HL-60 (cell line): ENCODE measurements at regions not wholly inside any gene's neighbourhood (a gene's known extent, or its start where the extent isn't known, plus 50 kb on each side); places are given as distances from the start of the nearest gene placed in this dataset.

Source experiments
- DNase-seq, 2 experiments: peaks; one replicate each; pipeline ENCODE4 v3.0.0-alpha.2; 2010 to 2020; ENCODE audit warnings: low read depth in 1 of 2, low spot score in 1 of 2
- H3K27ac ChIP-seq: fragments of 250-450 bp; sonication (Bioruptor Pico); replicated peaks from 2 replicates; pipeline ENCODE4 v1.5.1; 2020; ENCODE audit warnings: mild to moderate bottlenecking, moderate library complexity
- H3K27me3 ChIP-seq: fragments of 250-450 bp; sonication (Bioruptor Pico); 2 replicates; pipeline ENCODE4 v1.5.1; 2021; ENCODE audit warnings: mild to moderate bottlenecking, moderate library complexity; ENCODE audit not compliant: insufficient read depth, poor library complexity, severe bottlenecking
- H3K4me3 ChIP-seq: replicated peaks from 2 replicates; pipeline ENCODE4 v1.5.1; 2011; ENCODE audit warnings: mild to moderate bottlenecking, control low read depth, low read length; ENCODE audit not compliant: insufficient read depth
- GABPA ChIP-seq: IDR thresholded peaks from 2 replicates; pipeline ENCODE4 v1.6.1; 2012; ENCODE audit warnings: low read depth
- POLR2AphosphoS5 ChIP-seq: IDR thresholded peaks from 2 replicates; pipeline ENCODE4 v1.6.1; 2012; ENCODE audit warnings: low read depth
- SPI1 ChIP-seq: IDR thresholded peaks from 2 replicates; pipeline ENCODE4 v1.6.1; 2012; ENCODE audit warnings: low read depth, mild to moderate bottlenecking, borderline replicate concordance
- TF ChIP-seq, protein P1 (sequence below): IDR thresholded peaks from one replicate; pipeline ENCODE4 v1.5.1; 2011; ENCODE audit warnings: low read length, control low read depth, inconsistent platforms; ENCODE audit not compliant: insufficient read depth
- TF ChIP-seq, protein P2 (sequence below): IDR thresholded peaks from 2 replicates; pipeline ENCODE4 v1.6.1; 2012; ENCODE audit warnings: low read depth; ENCODE audit not compliant: insufficient replicate concordance

DNA sequence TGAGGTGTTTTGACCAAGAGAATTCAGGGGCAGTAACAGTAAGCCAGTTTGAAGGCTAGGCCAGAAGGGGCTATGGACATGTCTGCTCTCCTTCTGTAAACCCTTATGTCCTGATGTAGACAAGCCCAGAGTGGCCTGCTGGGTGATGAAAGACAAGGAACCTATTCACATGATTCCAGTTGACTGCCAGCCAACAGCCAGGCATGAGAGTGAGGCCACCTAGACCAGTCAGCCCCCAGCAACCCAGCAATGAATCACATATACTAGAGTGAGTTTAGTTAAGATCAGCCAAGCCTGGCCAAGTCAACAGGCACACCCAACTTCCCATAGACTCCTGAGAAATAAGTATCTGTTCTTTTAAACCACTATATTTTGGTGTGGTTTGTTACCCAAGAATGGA is 1889.7 kb upstream of the CELF4 start:
- DNase-seq, result no peak
- no peaks in the 10 kb centered on the region for H3K27me3 ChIP-seq
- H3K4me3 ChIP-seq, result no peak overlapping the region
- no peak overlapping the region for H3K27ac ChIP-seq
- TF ChIP-seq GABPA (no peak), POLR2AphosphoS5 (no peak), SPI1 (no peak)
- TF ChIP-seq, protein P1, sequence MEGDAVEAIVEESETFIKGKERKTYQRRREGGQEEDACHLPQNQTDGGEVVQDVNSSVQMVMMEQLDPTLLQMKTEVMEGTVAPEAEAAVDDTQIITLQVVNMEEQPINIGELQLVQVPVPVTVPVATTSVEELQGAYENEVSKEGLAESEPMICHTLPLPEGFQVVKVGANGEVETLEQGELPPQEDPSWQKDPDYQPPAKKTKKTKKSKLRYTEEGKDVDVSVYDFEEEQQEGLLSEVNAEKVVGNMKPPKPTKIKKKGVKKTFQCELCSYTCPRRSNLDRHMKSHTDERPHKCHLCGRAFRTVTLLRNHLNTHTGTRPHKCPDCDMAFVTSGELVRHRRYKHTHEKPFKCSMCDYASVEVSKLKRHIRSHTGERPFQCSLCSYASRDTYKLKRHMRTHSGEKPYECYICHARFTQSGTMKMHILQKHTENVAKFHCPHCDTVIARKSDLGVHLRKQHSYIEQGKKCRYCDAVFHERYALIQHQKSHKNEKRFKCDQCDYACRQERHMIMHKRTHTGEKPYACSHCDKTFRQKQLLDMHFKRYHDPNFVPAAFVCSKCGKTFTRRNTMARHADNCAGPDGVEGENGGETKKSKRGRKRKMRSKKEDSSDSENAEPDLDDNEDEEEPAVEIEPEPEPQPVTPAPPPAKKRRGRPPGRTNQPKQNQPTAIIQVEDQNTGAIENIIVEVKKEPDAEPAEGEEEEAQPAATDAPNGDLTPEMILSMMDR, result no peak
- TF ChIP-seq, protein P2, sequence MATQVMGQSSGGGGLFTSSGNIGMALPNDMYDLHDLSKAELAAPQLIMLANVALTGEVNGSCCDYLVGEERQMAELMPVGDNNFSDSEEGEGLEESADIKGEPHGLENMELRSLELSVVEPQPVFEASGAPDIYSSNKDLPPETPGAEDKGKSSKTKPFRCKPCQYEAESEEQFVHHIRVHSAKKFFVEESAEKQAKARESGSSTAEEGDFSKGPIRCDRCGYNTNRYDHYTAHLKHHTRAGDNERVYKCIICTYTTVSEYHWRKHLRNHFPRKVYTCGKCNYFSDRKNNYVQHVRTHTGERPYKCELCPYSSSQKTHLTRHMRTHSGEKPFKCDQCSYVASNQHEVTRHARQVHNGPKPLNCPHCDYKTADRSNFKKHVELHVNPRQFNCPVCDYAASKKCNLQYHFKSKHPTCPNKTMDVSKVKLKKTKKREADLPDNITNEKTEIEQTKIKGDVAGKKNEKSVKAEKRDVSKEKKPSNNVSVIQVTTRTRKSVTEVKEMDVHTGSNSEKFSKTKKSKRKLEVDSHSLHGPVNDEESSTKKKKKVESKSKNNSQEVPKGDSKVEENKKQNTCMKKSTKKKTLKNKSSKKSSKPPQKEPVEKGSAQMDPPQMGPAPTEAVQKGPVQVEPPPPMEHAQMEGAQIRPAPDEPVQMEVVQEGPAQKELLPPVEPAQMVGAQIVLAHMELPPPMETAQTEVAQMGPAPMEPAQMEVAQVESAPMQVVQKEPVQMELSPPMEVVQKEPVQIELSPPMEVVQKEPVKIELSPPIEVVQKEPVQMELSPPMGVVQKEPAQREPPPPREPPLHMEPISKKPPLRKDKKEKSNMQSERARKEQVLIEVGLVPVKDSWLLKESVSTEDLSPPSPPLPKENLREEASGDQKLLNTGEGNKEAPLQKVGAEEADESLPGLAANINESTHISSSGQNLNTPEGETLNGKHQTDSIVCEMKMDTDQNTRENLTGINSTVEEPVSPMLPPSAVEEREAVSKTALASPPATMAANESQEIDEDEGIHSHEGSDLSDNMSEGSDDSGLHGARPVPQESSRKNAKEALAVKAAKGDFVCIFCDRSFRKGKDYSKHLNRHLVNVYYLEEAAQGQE, result no peak

DNA sequence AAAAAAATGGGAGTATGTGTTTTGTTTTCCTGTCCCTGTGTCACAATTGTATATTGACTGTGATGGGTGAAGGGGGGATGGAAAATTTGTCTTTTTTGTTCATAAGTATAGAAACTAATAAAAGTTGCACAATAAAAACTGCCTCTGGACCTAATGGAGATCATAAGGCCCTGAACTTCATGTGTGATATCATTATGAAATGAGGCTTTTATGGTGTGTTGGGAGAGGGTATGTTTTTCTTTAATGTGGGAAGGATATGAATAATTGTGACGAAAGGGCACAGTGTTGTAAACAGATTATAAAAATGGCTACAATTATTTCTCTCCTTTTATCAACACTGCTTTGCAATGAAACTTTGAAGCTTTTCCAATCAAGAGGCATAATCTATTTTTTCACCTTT is 1889.3 kb upstream of the CELF4 start:
- no peak overlapping the region for H3K27ac ChIP-seq
- DNase-seq, result no peak
- no peak overlapping the region for H3K4me3 ChIP-seq

DNA sequence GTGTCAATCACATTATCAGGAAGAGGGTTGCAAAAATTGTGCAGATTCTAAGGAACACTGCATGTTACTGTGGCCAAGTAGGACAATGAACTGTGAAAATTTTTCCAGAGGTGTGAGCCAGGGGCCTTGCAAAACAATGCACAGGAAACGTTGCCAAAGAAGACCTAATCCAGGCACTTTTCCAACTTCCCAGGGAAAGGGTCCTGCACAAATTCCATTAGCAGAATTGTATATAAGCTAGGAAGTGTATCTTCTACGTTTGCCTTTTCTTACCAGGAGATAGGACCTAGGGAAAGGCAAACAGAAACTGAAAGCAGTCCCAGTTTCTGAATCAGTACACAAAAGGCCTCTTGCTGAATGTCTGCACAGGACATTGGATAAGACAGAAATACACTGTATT is 1888.3 kb upstream of the CELF4 start:
- H3K4me3 ChIP-seq, result no peak overlapping the region
- TF ChIP-seq, protein P2, result no peak
- no peak for TF ChIP-seq GABPA
- TF ChIP-seq, protein P1, result no peak
- no peak for TF ChIP-seq SPI1
- TF ChIP-seq POLR2AphosphoS5, result no peak
- no peak for DNase-seq

More for the DNA sequence above, 1889.3 kb upstream of the CELF4 start:
- TF ChIP-seq GABPA, result no peak
- TF ChIP-seq SPI1, result no peak
- TF ChIP-seq, protein P2, result no peak
- TF ChIP-seq, protein P1, result no peak
- no peak for TF ChIP-seq POLR2AphosphoS5
- H3K27me3 ChIP-seq, result no peaks in the 10 kb centered on the region

More for the DNA sequence above, 1888.3 kb upstream of the CELF4 start:
- H3K27ac ChIP-seq, result no peak overlapping the region
- H3K27me3 ChIP-seq, result no peaks in the 10 kb centered on the region
